ENCODE measurements at regions not wholly inside any gene's neighbourhood (a gene's known extent, or its start where the extent isn't known, plus 50 kb on each side); places are given as distances from the start of the nearest gene placed in this dataset.

DNA sequence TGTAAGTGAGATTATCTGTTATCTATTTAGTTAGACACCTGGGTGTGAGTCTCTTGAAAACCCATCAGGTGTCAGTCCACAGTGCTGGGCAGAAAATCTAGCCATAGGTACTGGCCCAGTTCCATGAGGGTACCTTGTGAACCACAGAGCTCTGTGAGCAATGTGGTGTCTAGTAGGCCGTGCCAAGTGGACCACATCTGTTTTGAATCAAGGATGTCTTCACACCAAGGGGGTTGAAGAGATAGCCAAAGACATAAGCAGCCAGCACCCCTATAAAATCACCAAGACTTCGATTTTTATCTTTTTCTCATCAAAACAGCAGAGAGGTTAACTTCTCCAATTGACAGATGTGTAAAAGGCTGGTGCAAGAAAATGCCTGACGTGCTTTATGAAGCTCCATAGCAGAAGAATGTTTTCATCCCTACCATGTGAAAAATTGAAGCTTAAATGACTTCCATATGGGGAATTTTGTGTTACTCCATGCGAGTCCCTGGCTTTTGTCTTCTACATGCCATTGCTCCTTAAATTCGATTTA lies 368.7 kb downstream of the HAO1 start:
- FAIRE-seq: no peak

DNA sequence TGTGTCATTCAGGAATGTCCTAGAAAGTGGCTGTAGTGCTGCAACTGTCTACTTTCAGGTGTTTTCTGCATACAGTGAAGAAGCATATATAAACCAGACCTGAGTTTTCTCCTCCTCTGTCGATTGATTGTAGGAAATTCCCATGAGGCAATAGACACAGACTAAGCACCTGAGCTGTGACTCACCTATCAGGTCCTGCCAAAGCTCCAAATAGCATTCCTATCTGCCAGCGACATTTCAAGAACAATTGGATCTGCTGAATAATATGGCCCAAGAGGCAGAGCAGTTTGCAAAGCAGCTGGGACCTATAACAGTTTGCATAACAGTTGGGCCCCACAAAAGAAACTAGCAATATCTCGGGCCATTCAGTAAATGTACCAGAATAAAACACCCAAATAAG lies 360.4 kb downstream of the HAO1 start:
- no peak for FAIRE-seq

- no peak for FAIRE-seq
Measured at GRCh38 chr20:7585126-7585679, 355.1 kb downstream of the HAO1 start.

DNA sequence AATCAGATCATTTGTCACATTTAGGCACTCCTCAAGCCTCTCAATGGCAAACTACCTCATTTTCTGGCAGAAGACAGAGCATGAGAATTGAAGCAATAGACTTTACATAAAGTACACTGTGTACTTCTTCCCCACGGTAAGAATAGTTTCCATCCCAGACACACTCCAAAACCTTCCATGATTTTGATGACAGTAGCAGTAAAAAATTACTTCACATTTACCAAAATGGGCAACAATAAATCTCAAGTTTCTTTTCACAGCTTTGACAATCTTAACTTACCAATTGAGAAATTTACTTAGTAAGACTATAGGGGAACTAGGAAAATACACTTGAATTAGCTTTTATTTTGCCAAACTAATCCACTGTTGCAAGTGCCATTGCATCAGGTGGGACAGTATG lies 353.8 kb downstream of the HAO1 start:
- no peak for FAIRE-seq

GRCh38 chr20:7589164-7589563 lies 351.1 kb downstream of the HAO1 start:
- no peak for FAIRE-seq

DNA sequence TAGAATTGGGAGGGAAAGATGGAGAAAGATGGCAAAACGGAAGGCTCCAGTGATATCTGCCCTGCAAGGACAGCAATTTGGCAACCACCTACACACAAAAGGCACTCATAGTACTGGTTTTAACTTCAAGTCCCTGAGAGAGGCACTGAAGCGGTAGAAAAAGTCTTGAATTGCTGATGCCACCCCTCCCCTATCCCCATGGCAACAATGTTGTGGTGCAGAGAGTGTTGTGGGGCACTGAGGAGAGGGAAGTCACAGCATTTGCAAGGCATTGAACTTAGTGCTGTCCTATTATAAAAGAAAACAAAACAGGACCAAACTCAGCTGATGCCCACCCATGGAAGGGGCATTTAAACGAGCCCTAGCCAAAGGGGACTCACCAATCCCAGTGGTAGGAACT lies 343.7 kb downstream of the HAO1 start:
- FAIRE-seq: no peak

DNA sequence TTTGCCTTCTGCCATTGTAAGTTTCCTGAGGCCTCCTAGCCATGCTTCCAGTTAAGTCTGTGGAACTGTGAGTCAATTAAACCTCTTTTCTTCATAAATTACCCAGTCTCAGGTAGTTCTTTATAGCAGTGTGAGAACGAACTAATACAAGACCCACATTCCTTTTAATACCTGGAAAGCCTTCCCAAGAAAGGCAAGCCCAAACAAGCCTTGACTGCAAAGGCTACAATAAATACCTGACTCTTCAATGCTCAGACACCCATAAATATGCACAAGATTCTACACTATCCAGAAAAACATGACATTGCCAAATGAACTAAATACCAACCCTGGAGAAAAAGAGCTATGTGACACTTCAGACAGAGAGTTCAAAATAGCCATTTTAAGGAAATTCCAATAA lies 338.8 kb downstream of the HAO1 start:
- no peak for FAIRE-seq

- no peak for FAIRE-seq
Measured at GRCh38 chr20:7606941-7607340, 333.3 kb downstream of the HAO1 start.

- FAIRE-seq: no peak
Measured at GRCh38 chr20:7608250-7608649, 332.0 kb downstream of the HAO1 start.

GRCh38 chr20:7609251-7609650 lies 331.0 kb downstream of the HAO1 start:
- FAIRE-seq: no peak

DNA sequence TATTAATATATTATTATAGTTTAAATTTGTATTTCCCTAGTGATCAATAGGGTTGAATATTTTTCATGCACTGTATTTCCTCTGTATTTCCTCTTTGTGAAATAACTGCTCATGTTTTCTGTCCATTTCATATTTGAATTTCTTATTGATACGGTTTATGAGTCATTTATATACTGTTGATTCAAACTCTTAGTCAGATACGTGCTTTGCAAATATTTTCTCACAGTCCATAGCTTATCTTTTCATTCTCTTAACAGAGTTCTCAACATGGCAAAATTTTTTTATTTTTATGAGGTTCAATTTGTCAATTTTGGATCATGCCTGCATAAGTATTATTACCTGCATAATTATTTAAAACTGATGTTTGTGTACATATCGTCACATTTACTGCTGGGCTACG lies 329.6 kb downstream of the HAO1 start:
- no peak for FAIRE-seq

DNA sequence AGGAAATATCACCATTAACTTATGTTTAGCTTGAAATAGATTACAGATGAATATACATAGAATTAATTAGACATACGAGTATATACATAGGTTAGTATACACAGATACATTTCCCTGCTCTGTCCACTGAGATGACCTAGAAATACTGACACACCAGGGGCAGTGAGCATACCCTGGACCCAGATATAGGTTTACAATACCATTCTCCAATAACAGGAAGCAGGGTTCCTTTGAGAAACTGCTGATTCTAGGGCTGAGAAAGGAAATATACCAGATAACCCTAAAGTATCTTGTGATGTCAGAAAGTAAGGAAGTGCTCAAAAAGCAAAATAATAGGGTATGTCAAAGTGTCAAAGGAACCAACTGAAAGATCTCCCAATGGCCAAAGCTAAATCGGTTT lies 322.5 kb downstream of the HAO1 start:
- no peak for FAIRE-seq

DNA sequence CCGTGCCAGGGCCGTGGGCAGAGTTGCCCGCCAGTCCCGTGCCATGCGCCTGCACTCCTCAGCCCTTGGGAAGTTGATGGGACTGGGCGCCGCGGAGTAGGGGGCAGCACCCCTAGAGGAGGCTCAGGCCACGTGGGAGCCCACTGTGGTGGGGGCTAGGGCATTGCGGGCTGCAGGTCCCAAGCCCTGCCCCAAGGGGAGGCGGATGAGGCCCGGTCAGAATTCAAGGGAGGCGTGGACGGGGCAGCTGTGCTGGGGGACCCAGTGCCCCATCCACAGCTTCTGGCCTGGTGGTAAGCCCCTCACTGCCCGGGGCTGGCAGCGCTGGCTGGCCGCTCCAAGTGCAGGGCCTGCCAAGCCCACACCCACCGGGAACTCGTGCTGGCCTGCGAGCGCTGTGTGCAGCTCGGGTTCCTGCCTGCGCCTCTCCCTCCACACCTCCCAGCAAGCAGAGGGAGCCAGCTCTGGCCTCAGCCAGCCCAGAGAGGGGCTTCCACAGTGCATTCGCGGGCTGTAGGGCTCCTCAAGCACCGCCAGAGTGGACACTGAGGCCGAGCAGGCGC lies 317.8 kb downstream of the HAO1 start:
- FAIRE-seq: no peak

GRCh38 chr20:7624886-7625285 lies 315.4 kb downstream of the HAO1 start:
- no peak for FAIRE-seq

GRCh38 chr20:7627734-7628663 lies 312.3 kb downstream of the HAO1 start:
- FAIRE-seq: no peak

GRCh38 chr20:7629880-7630279 lies 310.4 kb downstream of the HAO1 start:
- no peak for FAIRE-seq

- FAIRE-seq: no peak
Measured at GRCh38 chr20:7637184-7637583, 303.1 kb downstream of the HAO1 start.

DNA sequence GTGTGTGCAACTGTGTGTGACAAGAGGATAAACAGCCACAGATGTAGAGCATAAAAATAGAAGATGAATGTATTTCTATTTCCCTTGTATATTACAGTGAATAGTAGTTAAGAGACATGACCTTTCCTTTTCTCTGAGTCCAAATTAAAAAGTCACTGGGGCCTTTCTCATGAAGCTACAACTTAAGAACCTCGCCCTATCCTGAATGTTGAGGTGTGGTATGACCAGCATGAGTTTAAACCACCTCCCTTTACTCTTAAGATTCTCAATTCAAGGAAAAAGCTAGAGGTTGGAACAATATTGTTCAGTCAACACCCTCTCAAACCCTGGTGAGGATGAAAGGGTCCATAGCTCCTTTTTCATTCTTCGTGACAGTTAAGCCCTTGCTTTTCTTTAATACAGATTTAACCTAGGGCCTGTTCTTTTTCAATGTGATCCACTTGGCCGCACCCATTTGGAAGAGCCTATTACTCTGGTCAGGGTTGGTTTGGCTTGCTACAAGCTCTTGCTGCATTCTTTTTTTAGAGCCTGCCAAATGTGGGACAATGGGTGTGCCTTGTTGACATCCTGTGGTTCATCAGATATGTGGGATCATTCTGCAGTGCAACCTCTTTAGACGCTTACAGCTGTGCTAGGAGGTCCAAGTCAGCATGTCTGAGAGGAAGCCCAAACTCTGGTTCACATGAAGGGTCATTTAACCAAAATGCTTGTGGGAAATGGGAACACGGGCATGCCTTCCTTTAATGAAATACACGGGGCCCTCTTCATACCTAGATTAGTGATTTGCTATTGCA lies 290.0 kb downstream of the HAO1 start:
- FAIRE-seq: no peak

GRCh38 chr20:7654231-7654630 lies 286.0 kb downstream of the HAO1 start:
- no peak for FAIRE-seq

DNA sequence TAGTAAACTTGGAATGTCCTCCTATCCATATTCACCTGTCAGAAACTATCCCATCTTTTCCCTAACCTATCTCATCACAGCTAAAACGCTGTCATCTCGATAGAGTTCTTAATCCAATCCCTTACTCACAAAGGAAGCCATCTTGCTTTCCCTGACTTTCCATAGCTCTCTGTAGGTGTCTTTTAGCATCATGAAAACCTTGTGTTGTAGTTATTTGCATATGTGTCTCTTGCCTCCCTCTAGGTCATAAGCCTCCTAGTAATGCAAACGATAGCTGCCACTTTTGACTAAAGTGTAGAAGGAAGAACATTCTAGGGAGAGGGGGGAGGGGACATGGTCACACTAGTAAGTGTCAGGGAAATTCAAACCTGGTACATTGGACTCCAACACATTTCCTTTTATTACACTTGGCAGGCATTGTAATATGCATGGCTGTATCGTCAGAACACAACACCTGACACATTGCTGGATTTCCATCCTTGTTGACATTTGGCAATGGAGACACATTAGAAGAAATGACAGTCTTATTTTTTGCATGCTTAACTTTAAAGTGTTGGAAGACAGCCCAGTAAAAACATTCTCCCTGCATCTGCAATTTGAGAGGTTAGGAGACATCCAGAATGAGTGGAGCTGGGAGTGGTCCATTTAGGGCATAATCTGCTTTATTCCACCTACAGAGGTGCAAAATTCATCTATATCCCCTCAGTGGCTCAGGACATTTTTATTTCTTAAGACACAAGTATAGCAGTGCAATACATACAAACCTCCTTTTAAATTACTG lies 283.4 kb downstream of the HAO1 start:
- no peak for FAIRE-seq

DNA sequence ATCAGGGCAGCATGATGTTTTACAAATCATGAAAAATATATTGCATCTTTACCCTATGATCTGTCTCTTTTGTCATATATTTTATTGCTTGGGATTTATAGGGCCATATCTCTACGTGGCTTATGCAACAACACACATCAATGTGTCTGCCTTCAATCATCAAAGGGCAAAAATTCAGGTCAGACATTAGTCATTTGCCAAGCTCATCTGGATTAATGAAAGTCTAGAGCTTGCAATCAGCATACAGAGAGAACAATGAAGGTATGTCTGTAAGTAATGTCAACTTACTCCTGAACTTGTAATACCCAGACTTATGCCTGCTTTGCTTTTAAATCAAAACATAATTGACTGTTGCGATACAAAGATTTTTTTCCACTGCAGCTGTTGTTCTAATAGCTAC lies 282.7 kb downstream of the HAO1 start:
- no peak for FAIRE-seq

DNA sequence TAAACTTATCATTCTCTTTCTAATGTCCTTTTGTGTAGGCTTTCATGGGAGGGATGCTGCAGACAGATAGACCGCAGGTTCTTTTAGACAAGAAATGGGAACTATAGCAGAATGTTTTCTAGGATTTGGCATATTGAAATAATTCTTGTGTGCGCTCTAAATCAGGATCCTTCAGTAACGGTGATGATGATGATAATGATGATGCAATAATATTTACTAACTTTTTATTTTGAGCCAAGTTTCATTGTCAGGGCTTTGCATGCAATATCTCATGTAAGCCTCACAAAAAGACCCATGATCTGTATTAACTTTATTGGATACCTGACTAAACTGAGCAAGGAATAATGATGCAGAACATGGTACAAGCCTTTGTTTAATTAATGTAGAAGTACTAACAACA lies 280.1 kb downstream of the HAO1 start:
- no peak for FAIRE-seq

Measured in islet of Langerhans (tissue), 1 donor.